Neutrophil (primary cell): ENCODE measurements at regions not wholly inside any gene's neighbourhood (a gene's known extent, or its start where the extent isn't known, plus 50 kb on each side); places are given as distances from the start of the nearest gene placed in this dataset.

Experiments
- H3K27ac ChIP-seq: fragments of 200-600 bp; sonication (generic); 2 replicates; pipeline ENCODE4 v1.5.1; 2016; ENCODE audit warnings: mild to moderate bottlenecking, moderate library complexity
- H3K27me3 ChIP-seq: fragments of 200-600 bp; sonication (generic); 2 replicates; pipeline ENCODE4 v1.6.0; 2016; ENCODE audit warnings: mild to moderate bottlenecking
- H3K36me3 ChIP-seq: fragments of 200-600 bp; sonication (generic); 2 replicates; pipeline ENCODE4 v1.5.1; 2017
- H3K4me1 ChIP-seq, 2 experiments: fragments of 200-600 bp in 1 of 2; sonication (generic) in 1 of 2; 1 replicate in 1 of 2; 2 replicates in 1 of 2; pipeline versions ENCODE4 v1.5.1 to v1.6.1; 2013 to 2016; ENCODE audit warnings: low read depth in 1 of 2, low read length in 1 of 2, mild to moderate bottlenecking in 1 of 2, moderate library complexity in 1 of 2; ENCODE audit not compliant: control insufficient read depth in 1 of 2, insufficient read depth in 1 of 2
- H3K4me3 ChIP-seq, 2 experiments: fragments of 200-600 bp in 1 of 2; sonication (generic) in 1 of 2; 1 replicate in 1 of 2; 2 replicates in 1 of 2; pipeline ENCODE4 v1.5.1; 2013 to 2016; ENCODE audit warnings: low read depth in 1 of 2, low read length in 1 of 2, mild to moderate bottlenecking in 1 of 2, moderate library complexity in 1 of 2
- H3K9me3 ChIP-seq: fragments of 200-600 bp; sonication (generic); 2 replicates; pipeline ENCODE4 v1.5.1; 2016
- CTCF ChIP-seq: fragments of 200-600 bp; sonication (generic); IDR thresholded peaks from 2 replicates; pipeline ENCODE4 v1.5.1; 2016; ENCODE audit warnings: antibody characterized with exemption

- H3K9me3 ChIP-seq: no peaks in the 10 kb centered on the region
- no peak overlapping the region for H3K27ac ChIP-seq
- no peaks in the 10 kb centered on the region for H3K4me1 ChIP-seq
- H3K27me3 ChIP-seq: no peaks in the 10 kb centered on the region
- TF ChIP-seq CTCF: no peak
- no peak overlapping the region for H3K4me3 ChIP-seq
- no peaks in the 10 kb centered on the region for H3K36me3 ChIP-seq
These were observed 253.3 kb downstream of the IPMK start for GRCh38 chr10:58014436-58014835.

GRCh38 chr10:58013406-58013805 is 254.3 kb downstream of the IPMK start:
- H3K9me3 ChIP-seq: no peaks in the 10 kb centered on the region
- H3K27ac ChIP-seq: no peak overlapping the region
- no peak for TF ChIP-seq CTCF
- H3K36me3 ChIP-seq: no peaks in the 10 kb centered on the region
- no peaks in the 10 kb centered on the region for H3K4me1 ChIP-seq
- no peaks in the 10 kb centered on the region for H3K27me3 ChIP-seq
- no peak overlapping the region for H3K4me3 ChIP-seq

GRCh38 chr10:58010073-58010702 is 257.5 kb downstream of the IPMK start:
- no peaks in the 10 kb centered on the region for H3K9me3 ChIP-seq
- no peak for TF ChIP-seq CTCF
- H3K27me3 ChIP-seq: no peaks in the 10 kb centered on the region
- H3K4me1 ChIP-seq: no peaks in the 10 kb centered on the region
- no peak overlapping the region for H3K4me3 ChIP-seq
- no peaks in the 10 kb centered on the region for H3K36me3 ChIP-seq
- H3K27ac ChIP-seq: no peak overlapping the region

GRCh38 chr10:58003945-58004344 is 263.7 kb downstream of the IPMK start:
- H3K4me3 ChIP-seq: no peak overlapping the region
- no peaks in the 10 kb centered on the region for H3K4me1 ChIP-seq

GRCh38 chr10:58001159-58001558 is 266.5 kb downstream of the IPMK start:
- H3K27me3 ChIP-seq: no peaks in the 10 kb centered on the region
- no peak overlapping the region for H3K4me3 ChIP-seq
- H3K36me3 ChIP-seq: no peaks in the 10 kb centered on the region

More at GRCh38 chr10:58003945-58004344, 263.7 kb downstream of the IPMK start:
- Histone ChIP-seq H3K36me3 (no peaks in the 10 kb centered on the region), H3K27me3 (no peaks in the 10 kb centered on the region), H3K9me3 (no peaks in the 10 kb centered on the region), H3K27ac (no peak overlapping the region)
- TF ChIP-seq CTCF: no peak

More at GRCh38 chr10:58001159-58001558, 266.5 kb downstream of the IPMK start:
- TF ChIP-seq CTCF: no peak
- H3K9me3 ChIP-seq: no peaks in the 10 kb centered on the region
- H3K4me1 ChIP-seq: no peaks in the 10 kb centered on the region
- no peak overlapping the region for H3K27ac ChIP-seq
